GM19372 (cell line): ENCODE measurements at regions not wholly inside any gene's neighbourhood (a gene's known extent, or its start where the extent isn't known, plus 50 kb on each side); places are given as distances from the start of the nearest gene placed in this dataset.
A peak's percentile ranks its signal among the peaks of the same experiment; 100 is the strongest.

Experiments
- ATAC-seq: cut with Tn5 transposase; IDR thresholded peaks from one replicate; pipeline ENCODE4 v1.9.1; 2021; ENCODE audit warnings: mild to moderate bottlenecking, low read depth, moderate library complexity; ENCODE audit not compliant: unreplicated experiment

DNA sequence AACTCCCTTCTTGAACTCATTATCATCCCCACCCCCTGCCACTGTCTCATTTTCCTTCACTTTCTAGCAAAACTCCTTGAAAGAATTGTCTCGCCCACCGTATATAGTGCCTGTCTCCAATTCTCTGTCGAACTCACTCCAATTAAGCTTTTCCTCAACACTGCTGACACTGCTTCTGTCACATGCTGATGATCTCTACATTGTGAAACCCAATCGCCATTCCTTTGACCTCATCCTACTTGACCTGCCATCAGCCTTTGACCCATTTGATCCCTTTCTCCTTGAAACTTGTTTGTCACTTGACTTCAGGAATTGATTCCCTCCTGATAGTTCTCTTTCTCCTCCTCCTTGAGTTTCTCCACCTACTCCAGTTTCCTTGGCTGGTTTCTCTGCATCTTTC is 54.8 kb downstream of the CCDC71L start:
- ATAC-seq: no peak

GRCh38 chr7:106604971-106605370 is 56.0 kb downstream of the CCDC71L start:
- ATAC-seq: no peak

DNA sequence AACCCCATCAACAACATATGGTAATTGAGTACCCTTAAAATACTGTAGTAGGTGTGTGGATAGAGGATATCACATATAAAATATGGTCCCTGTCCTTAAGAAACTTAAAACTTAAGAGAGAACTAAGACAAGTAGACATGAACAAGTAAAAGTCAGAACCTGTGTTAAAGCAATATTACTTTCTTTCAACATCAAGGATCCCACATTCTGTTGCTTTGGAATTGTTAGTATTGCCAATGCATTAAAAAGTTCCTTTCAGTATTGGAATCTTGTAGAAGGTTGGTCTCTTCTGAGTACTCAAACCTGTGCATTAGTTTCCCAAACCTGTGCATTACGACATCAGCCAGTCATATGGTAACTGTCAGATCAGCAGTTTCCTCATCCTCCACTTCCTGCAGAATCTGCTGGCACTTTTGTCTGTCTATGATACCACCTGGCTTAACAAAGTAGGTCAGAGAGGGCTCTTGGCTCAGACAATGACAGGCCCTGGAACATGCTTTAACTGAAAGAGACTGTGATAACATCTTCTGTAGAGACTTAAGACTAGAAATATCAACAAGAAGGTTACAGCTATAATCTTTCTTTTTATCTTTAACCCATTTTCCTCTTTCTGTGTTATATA is 56.5 kb downstream of the CCDC71L start:
- no peak for ATAC-seq

- ATAC-seq: no peak
Measured at GRCh38 chr7:106603346-106603745, 57.6 kb downstream of the CCDC71L start.

DNA sequence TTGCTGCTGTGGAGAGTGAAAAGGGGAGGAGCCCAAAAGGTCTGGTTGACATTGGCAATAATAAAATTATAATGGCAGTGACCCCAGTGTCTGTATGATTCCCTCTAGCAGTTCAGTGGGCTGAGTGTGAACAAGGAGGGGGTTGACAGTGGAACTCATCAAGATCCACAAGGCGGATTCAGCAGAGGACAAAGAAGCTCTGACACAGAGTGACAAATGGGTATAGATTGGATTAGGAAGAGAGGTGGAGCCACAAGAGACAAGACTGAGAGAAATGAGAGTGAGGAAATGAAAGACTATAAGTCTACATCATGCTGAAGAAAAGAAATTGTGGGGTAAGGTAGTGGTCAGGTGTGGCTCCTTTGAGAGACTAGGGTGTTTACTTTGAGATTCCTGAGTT is 58.9 kb downstream of the CCDC71L start:
- no peak for ATAC-seq

DNA sequence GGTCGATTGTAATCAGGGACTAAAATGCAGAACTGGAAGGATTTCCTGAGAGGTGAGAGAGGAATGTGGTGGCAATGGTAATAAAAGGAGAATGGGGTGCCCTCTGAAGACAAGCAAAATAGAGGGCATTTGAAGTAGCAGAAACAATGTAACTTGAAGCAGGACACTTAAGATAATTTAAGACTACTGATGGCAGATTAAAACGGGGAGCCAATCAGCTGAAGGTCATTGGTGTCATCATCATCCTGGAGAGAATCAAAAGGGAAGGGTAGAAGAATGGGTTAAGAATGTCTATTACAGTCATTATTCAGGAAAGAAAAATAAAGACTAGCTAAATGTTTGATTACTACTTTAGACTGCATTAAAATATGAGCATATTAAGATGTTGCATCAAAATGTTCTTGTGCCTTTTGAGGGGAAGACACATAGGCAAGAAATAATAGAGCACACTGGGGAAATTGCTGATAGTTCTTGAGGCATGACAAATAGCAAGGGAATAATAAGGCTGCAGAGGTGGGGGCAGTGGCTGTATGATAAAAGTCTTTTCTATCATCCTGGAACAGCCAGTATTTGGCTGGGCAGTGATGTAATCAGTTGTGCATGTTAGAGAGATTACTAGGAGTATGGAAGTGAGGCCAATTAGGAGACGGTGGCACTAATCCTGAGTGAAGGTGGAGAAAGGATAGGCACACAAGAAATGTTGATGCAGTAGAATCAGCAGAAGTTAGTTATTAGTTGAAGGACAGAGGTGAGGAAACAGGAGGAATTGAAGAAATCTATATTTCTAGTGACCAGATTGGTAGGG is 60.2 kb downstream of the CCDC71L start:
- no peak for ATAC-seq

DNA sequence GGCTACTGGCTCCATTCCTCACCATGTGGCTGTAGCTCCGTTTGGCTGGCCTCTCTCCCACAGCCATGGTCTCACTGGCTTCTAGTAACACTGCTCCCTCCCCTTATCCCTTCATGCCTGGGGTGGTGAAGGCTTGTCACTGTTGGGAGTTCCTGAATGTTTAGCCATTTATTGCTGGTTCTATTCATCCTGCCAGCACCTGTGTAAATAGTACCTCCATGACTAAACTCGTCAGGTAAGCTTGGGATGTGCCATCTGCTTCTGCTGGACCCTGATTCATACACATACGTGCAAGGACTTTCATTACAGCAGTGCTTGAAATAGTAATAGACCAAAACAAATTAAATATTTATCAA is 61.6 kb downstream of the CCDC71L start:
- no peak for ATAC-seq

- ATAC-seq: peak; percentile 100
Measured at GRCh38 chr7:106598663-106599342, 62.2 kb downstream of the CCDC71L start.

- no peak for ATAC-seq
Measured at GRCh38 chr7:106597751-106598546, 63.0 kb downstream of the CCDC71L start.

GRCh38 chr7:106597014-106597413 is 63.9 kb downstream of the CCDC71L start:
- no peak for ATAC-seq

DNA sequence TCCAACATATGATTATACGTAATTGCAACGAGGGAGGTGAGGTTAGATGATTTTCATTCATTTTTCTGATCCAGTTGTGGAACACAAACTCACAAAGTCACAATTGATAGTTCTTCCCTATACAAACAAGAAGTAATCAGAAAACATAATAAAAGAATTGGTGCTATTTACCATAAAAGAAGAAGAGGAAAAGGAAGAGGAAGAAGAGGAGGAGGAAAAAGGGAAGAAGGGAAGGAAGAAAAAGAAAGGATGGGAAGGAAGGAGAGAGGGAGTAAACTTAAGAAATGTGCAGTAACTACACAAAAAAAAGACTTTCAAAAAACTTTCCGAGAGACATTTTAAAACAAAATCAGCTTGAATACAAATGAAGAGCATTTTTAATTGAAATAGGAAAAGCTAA is 65.0 kb downstream of the CCDC71L start:
- ATAC-seq: no peak

DNA sequence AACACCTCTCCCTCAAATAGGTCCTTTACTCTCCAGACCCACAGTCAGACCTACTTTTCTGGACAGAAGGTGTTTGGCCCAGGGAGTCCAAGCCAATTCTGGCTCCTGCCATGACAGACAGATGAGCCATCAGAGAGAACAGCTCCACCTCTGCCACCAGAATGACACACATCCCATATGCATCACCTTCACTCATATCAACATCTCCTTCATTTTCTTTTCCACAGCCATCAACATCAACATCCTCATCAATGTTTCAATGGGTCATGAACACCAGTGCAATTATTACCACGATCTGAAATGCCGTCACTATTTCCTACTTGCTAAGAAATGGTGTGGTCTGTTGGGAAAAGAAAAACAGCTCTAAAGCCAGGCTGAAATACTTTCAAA is 67.9 kb downstream of the CCDC71L start:
- no peak for ATAC-seq

- no peak for ATAC-seq
Measured at GRCh38 chr7:106592282-106593027, 68.5 kb downstream of the CCDC71L start.

GRCh38 chr7:106591146-106591545 is 69.8 kb downstream of the CCDC71L start:
- no peak for ATAC-seq

GRCh38 chr7:106590209-106590816 is 70.6 kb downstream of the CCDC71L start:
- ATAC-seq: no peak

- no peak for ATAC-seq
Measured at GRCh38 chr7:106589198-106589879, 71.6 kb downstream of the CCDC71L start.

- ATAC-seq: no peak
Measured at GRCh38 chr7:106588422-106589197, 72.3 kb downstream of the CCDC71L start.

DNA sequence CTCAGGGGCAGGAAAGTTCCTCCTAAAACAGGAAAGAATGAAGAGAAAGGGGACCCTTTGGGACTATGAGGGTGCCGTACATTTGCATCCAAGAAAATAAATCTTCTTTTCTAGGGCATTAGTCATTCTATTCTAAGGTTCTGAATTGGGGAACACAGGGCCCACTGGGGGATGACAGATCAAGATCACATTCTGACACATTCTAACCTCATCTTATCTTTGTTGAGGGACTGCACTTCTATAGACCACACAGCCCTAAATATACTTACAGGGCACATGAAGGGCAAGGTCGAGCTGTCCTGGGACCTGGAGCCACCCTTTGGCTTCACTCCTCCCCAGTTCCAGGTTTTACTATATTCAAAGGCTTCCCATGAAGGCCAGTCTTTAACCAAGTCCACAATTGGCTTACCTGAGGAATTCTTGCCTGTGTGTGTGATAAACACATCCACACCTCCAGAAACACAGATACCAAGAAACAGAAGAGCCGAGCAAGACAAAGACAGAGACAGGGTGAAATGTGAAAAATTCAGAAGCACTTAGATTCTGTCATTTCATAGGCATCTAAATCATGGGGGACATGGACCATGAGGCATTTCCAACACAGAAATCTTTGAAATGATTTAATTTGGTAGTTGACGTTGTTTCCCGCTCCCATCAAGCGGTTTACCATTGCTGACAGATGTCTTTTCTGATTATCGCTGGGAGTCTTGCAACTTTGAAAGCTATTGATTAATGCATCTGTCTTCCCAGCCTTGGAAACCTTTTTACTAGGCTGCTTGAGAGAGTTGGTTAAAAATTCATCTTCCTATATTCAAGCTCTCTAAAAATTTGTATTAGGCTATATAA is 75.8 kb downstream of the CCDC71L start:
- ATAC-seq: no peak
